ENCODE measurements at regions not wholly inside any gene's neighbourhood (a gene's known extent, or its start where the extent isn't known, plus 50 kb on each side); places are given as distances from the start of the nearest gene placed in this dataset.
A peak's percentile ranks its signal among the peaks of the same experiment; 100 is the strongest.

GRCh38 chr7:155381852-155382801 lies 75.8 kb upstream of the EN2 start:
- Histone ChIP-seq H3K79me2 (ENCODE audit: control insufficient read depth, insufficient read depth, low read length) (no peaks in the 10 kb centered on the region), H3K4me1 (ENCODE audit: control insufficient read depth in 2 of 2, insufficient read depth in 2 of 2, low read length in 2 of 2) (peaks cover 45 to 53% of the 10 kb centered on the region in 2 donors), H3K36me3 (replicated peaks in 1 of 2; ENCODE audit: control extremely low read depth in 1 of 2, control insufficient read depth in 1 of 2, extremely low read depth in 1 of 2, insufficient read depth in 2 of 2, low read length in 1 of 2) (no peaks in the 10 kb centered on the region), H3K4me2 (replicated peaks; ENCODE audit: low read depth, low read length, poor library complexity, severe bottlenecking) (peak overlapping the region; percentile 75), H3K4me3 (ENCODE audit: control extremely low read depth in 1 of 5, extremely low read depth in 1 of 5, insufficient read depth in 1 of 5, low read depth in 2 of 5, low read length in 4 of 5) (peak overlapping the region in 4 of 5 experiments; percentile 13 to 41 (median 22)), H3K27me3 (replicated peaks in 1 of 4; ENCODE audit: control extremely low read depth in 1 of 4, control insufficient read depth in 3 of 4, insufficient read depth in 4 of 4, low read length in 3 of 4) (peaks cover 0 to 72% (median 48%) of the 10 kb centered on the region in 4 experiments), H3K9ac (ENCODE audit: low read length) (peak overlapping the region; percentile 44), H3K9me3 (ENCODE audit: control extremely low read depth in 1 of 3, control insufficient read depth in 2 of 3, insufficient read depth in 1 of 3, low read length in 2 of 3) (peaks cover 0 to 20% (median 0%) of the 10 kb centered on the region in 3 donors), H4K20me1 (ENCODE audit: control insufficient read depth, insufficient read depth, low read length, poor library complexity, severe bottlenecking) (no peaks in the 10 kb centered on the region), H3K27ac (ENCODE audit: low read length in 2 of 2) (no peak overlapping the region), H2AFZ (ENCODE audit: insufficient read depth, low read depth, low read length, poor library complexity, severe bottlenecking) (no peak overlapping the region)
- DNase-seq = peak; percentile 38
- no peak overlapping the region for H3K27ac Mint-ChIP-seq
- peak overlapping the region; percentile 86 for H3K4me3 Mint-ChIP-seq
- intact Hi-C loops (cut with micrococcal nuclease) = no loop called here
- ChIA-PET POLR2A (no interaction called here), CTCF (interaction anchor here (2.3 kb wide), 1 partner anchor 18 kb away, joined by 11 read pairs; no protein-coding TSS in a partner anchor)
- 11% methylated on average over 74 of the region's 75 CpGs for WGBS (ENCODE audit: insufficient coverage)
- peaks cover 25% of the 10 kb centered on the region for H3K4me1 Mint-ChIP-seq
- TF ChIP-seq EZH2 (IDR thresholded peaks at IDR 0.05; ENCODE audit: borderline replicate concordance, insufficient read depth, low read depth, low read length, poor library complexity, severe bottlenecking) = no peak
- TF ChIP-seq CTCF (IDR thresholded peaks at IDR 0.05) = no peak
- ATAC-seq (ENCODE audit: low read depth) = no peak
- peaks cover 73% of the 10 kb centered on the region for H3K27me3 Mint-ChIP-seq
- H3K9me3 Mint-ChIP-seq (ENCODE audit: insufficient read depth) = no peaks in the 10 kb centered on the region

- intact Hi-C loops (cut with micrococcal nuclease) = no loop called here
- Histone ChIP-seq H3K27me3 (replicated peaks in 1 of 4; ENCODE audit: control extremely low read depth in 1 of 4, control insufficient read depth in 3 of 4, insufficient read depth in 4 of 4, low read length in 3 of 4) (peaks cover 0 to 68% (median 42%) of the 10 kb centered on the region in 4 experiments), H4K20me1 (ENCODE audit: control insufficient read depth, insufficient read depth, low read length, poor library complexity, severe bottlenecking) (no peaks in the 10 kb centered on the region), H3K9ac (ENCODE audit: low read length) (no peak overlapping the region), H3K9me3 (ENCODE audit: control extremely low read depth in 1 of 3, control insufficient read depth in 2 of 3, insufficient read depth in 1 of 3, low read length in 2 of 3) (peaks cover 0 to 20% (median 0%) of the 10 kb centered on the region in 3 donors), H2AFZ (ENCODE audit: insufficient read depth, low read depth, low read length, poor library complexity, severe bottlenecking) (no peak overlapping the region), H3K36me3 (replicated peaks in 1 of 2; ENCODE audit: control extremely low read depth in 1 of 2, control insufficient read depth in 1 of 2, extremely low read depth in 1 of 2, insufficient read depth in 2 of 2, low read length in 1 of 2) (no peaks in the 10 kb centered on the region), H3K4me1 (ENCODE audit: control insufficient read depth in 2 of 2, insufficient read depth in 2 of 2, low read length in 2 of 2) (peaks cover 41 to 47% of the 10 kb centered on the region in 2 donors), H3K79me2 (ENCODE audit: control insufficient read depth, insufficient read depth, low read length) (no peaks in the 10 kb centered on the region), H3K4me2 (replicated peaks; ENCODE audit: low read depth, low read length, poor library complexity, severe bottlenecking) (no peak overlapping the region), H3K27ac (ENCODE audit: low read length in 2 of 2) (no peak overlapping the region), H3K4me3 (ENCODE audit: control extremely low read depth in 1 of 5, extremely low read depth in 1 of 5, insufficient read depth in 1 of 5, low read depth in 2 of 5, low read length in 4 of 5) (no peak overlapping the region)
- H3K27me3 Mint-ChIP-seq = peaks cover 73% of the 10 kb centered on the region
- ChIA-PET CTCF (no interaction called here), POLR2A (no interaction called here)
- H3K27ac Mint-ChIP-seq = no peak overlapping the region
- H3K4me3 Mint-ChIP-seq = no peak overlapping the region
- TF ChIP-seq CTCF (IDR thresholded peaks at IDR 0.05) = no peak
- TF ChIP-seq EZH2 (IDR thresholded peaks at IDR 0.05; ENCODE audit: borderline replicate concordance, insufficient read depth, low read depth, low read length, poor library complexity, severe bottlenecking) = no peak
- DNase-seq = no peak
- ATAC-seq (ENCODE audit: low read depth) = no peak
- H3K4me1 Mint-ChIP-seq = peaks cover 23% of the 10 kb centered on the region
- 54% methylated on average over 4 of the region's 5 CpGs for WGBS (ENCODE audit: insufficient coverage)
- no peaks in the 10 kb centered on the region for H3K9me3 Mint-ChIP-seq (ENCODE audit: insufficient read depth)
Observed at GRCh38 chr7:155382802-155383171, 75.1 kb upstream of the EN2 start.

Data from B cell (primary cell).